Endothelial cell of umbilical vein (primary cell): ENCODE measurements at regions not wholly inside any gene's neighbourhood (a gene's known extent, or its start where the extent isn't known, plus 50 kb on each side); places are given as distances from the start of the nearest gene placed in this dataset.

Experiments
- BruUV-seq: library from RNA; stranded (reverse); fragments of 400-500 nt; replicated peaks from 2 replicates; lab custom pipeline; 2021; lab: Mats Ljungman, UMichigan
- CTCF ChIA-PET: fragments of 300-600, 350-600 bp; sonication (Branson Sonifier 250); formaldehyde crosslinking; loops from one replicate; lab custom pipeline; 2021; ENCODE audit warnings: antibody characterized with exemption, inconsistent platforms; lab: Charles Lee
- POLR2A ChIA-PET: fragments of 300-600, 350-600 bp; sonication (Branson Sonifier 250); formaldehyde crosslinking; loops from one replicate; lab custom pipeline; 2021; ENCODE audit warnings: antibody characterized with exemption, inconsistent platforms; lab: Charles Lee
- DNase-seq: peaks from one replicate; pipeline ENCODE4 v3.0.0-alpha.2; 2011; ENCODE audit warnings: low read depth, low spot score
- FAIRE-seq: peaks from 2 replicates; lab custom pipeline; 2011; peaks lifted over from hg19 to GRCh38; lab: Jason Lieb, UNC
- H2AFZ ChIP-seq: 2 replicates; pipeline ENCODE4 v1.6.0; 2012; ENCODE audit warnings: low read depth, low read length, control low read depth, inconsistent platforms
- H3K27ac ChIP-seq: 2 replicates; pipeline ENCODE4 v1.5.1; 2011; ENCODE audit warnings: low read depth, mild to moderate bottlenecking, control low read depth, low read length, moderate library complexity; ENCODE audit not compliant: insufficient read depth
- H3K27me3 ChIP-seq, 2 experiments: 2 replicates each; pipeline versions ENCODE4 v1.6.0 to v1.6.1; 2011; ENCODE audit warnings: low read length in 2 of 2, mixed read lengths in 1 of 2; ENCODE audit not compliant: control insufficient read depth in 2 of 2, insufficient read depth in 2 of 2
- H3K36me3 ChIP-seq, 2 experiments: 2 replicates in 1 of 2; 3 replicates in 1 of 2; pipeline ENCODE4 v1.5.1; 2011; ENCODE audit warnings: low read length in 2 of 2, mild to moderate bottlenecking in 1 of 2, moderate library complexity in 1 of 2; ENCODE audit not compliant: control insufficient read depth in 2 of 2, insufficient read depth in 2 of 2; ENCODE audit errors: extremely low read depth in 1 of 2
- H3K4me1 ChIP-seq: 3 replicates; pipeline ENCODE4 v1.5.1; 2011; ENCODE audit warnings: mild to moderate bottlenecking, low read length; ENCODE audit not compliant: control insufficient read depth, insufficient read depth; ENCODE audit errors: extremely low read depth
- H3K4me2 ChIP-seq: 2 replicates; pipeline ENCODE4 v1.6.1; 2011; ENCODE audit warnings: low read length, control low read depth, mixed read lengths; ENCODE audit not compliant: insufficient read depth
- H3K4me3 ChIP-seq, 3 experiments: fragments of 200-600 bp in 1 of 3; sonication (generic), shearing (Covaris generic) in 1 of 3; replicated peaks in 1 of 3; 2 replicates each; pipeline ENCODE4 v1.5.1; 2011 to 2016; ENCODE audit warnings: control low read depth in 3 of 3, low read length in 3 of 3, mild to moderate bottlenecking in 2 of 3, inconsistent platforms in 1 of 3, low read depth in 1 of 3, moderate library complexity in 1 of 3; ENCODE audit not compliant: insufficient read depth in 1 of 3
- H3K79me2 ChIP-seq: 2 replicates; pipeline ENCODE4 v1.6.0; 2012; ENCODE audit warnings: low read length, inconsistent platforms; ENCODE audit not compliant: control insufficient read depth, insufficient read depth
- H3K9ac ChIP-seq: replicated peaks from 2 replicates; pipeline ENCODE3; 2011; ENCODE audit warnings: low read length, control low read depth; ENCODE audit not compliant: insufficient read depth; ENCODE audit errors: extremely low read depth
- H3K9me1 ChIP-seq: replicated peaks from 3 replicates; pipeline ENCODE4 v1.6.0; 2011; ENCODE audit warnings: mild to moderate bottlenecking, low read length; ENCODE audit not compliant: control insufficient read depth, insufficient read depth; ENCODE audit errors: extremely low read depth
- H3K9me3 ChIP-seq: replicated peaks from 2 replicates; pipeline ENCODE4 v1.5.1; 2012; ENCODE audit warnings: low read length, inconsistent platforms; ENCODE audit not compliant: control insufficient read depth, insufficient read depth
- H4K20me1 ChIP-seq: replicated peaks from 2 replicates; pipeline ENCODE3; 2011; ENCODE audit warnings: mild to moderate bottlenecking, low read length; ENCODE audit not compliant: control insufficient read depth, insufficient read depth; ENCODE audit errors: extremely low read depth
- EZH2 ChIP-seq: IDR thresholded peaks from 2 replicates; pipeline ENCODE4 v1.6.1; 2012; ENCODE audit warnings: borderline replicate concordance, low read depth, mild to moderate bottlenecking, moderate library complexity, low read length, inconsistent platforms; ENCODE audit not compliant: severe bottlenecking
- FOS ChIP-seq: IDR thresholded peaks from 2 replicates; pipeline ENCODE4 v1.6.1; 2011; ENCODE audit warnings: mild to moderate bottlenecking, low read length, moderate library complexity, borderline replicate concordance; ENCODE audit not compliant: insufficient read depth
- GATA2 ChIP-seq: IDR thresholded peaks from 2 replicates; pipeline ENCODE4 v1.7.0; 2011; ENCODE audit warnings: low read depth, mild to moderate bottlenecking, moderate library complexity, mixed read lengths, low read length; ENCODE audit not compliant: insufficient read length, insufficient read depth
- JUN ChIP-seq: IDR thresholded peaks from 2 replicates; pipeline ENCODE4 v1.6.1; 2011; ENCODE audit warnings: borderline replicate concordance, low read depth; ENCODE audit not compliant: insufficient read length, insufficient read depth
- MYC ChIP-seq: IDR thresholded peaks from one replicate; pipeline ENCODE4 v1.6.1; 2011; ENCODE audit warnings: mild to moderate bottlenecking, low read depth, low read length
- POLR2A ChIP-seq: IDR thresholded peaks from 2 replicates; pipeline ENCODE4 v1.6.1; 2012; ENCODE audit warnings: low read depth, mild to moderate bottlenecking, control low read depth, low read length
- POLR2AphosphoS5 ChIP-seq: IDR thresholded peaks from 2 replicates; pipeline ENCODE4 v1.6.1; 2012; ENCODE audit warnings: low read depth, mild to moderate bottlenecking, control low read depth, low read length, moderate library complexity; ENCODE audit not compliant: insufficient read depth
- dilution Hi-C: fragments of 300-500 bp; cut with MboI; formaldehyde crosslinking; loops from one replicate; pipeline ENCODE4 v1.15.0; 2019; ENCODE audit warnings: low sequenced_read_pairs; ENCODE audit not compliant: extremely low pct_ligation_motif_present
- intact Hi-C: fragments of 100-400 bp; cut with micrococcal nuclease; formaldehyde crosslinking; loops from one replicate; pipeline ENCODE4 v1.10.0; 2022
- TF ChIP-seq, protein P1 (sequence below), 2 donors: IDR thresholded peaks; 1 replicate in 1 of 2; 2 replicates in 1 of 2; pipeline ENCODE4 v1.5.1; 2011; ENCODE audit warnings: low read length in 2 of 2, mild to moderate bottlenecking in 2 of 2, moderate library complexity in 2 of 2, control low read depth in 1 of 2, inconsistent platforms in 1 of 2, low read depth in 1 of 2; ENCODE audit not compliant: insufficient read depth in 1 of 2; ENCODE audit errors: extremely low read depth in 1 of 2
- TF ChIP-seq, protein P2 (sequence below): IDR thresholded peaks from 2 replicates; pipeline ENCODE4 v1.6.1; 2011; ENCODE audit not compliant: insufficient read depth, insufficient read length

DNA sequence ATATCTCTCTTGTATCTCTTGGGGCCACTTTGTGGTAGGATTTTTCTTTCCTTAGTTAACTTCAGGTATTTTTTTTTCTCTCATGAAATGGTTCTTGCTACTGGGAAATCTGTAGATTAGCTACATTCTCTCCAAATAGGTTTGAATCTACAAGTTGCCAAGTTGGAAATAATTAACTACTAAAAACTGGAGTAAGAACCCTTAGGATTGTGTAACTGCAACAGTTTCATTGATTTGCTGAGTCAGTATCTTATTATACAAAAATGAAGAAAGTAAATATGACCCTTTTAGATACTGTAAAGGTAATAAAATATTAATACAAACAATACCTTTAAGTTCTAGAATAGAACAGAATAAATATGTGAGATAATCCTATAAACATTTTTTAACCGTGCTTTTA is 327.9 kb downstream of the CXXC4 start:
- H3K27me3 ChIP-seq: no peaks in the 10 kb centered on the region
- ChIA-PET CTCF (no interaction called here), POLR2A (no interaction called here)
- no peak overlapping the region for H3K9ac ChIP-seq
- H3K79me2 ChIP-seq: no peaks in the 10 kb centered on the region
- FAIRE-seq (no peak), DNase-seq (no peak)
- no peak overlapping the region for H3K27ac ChIP-seq
- no peaks in the 10 kb centered on the region for H3K36me3 ChIP-seq
- no peak overlapping the region for H3K4me2 ChIP-seq
- no TSS peak for BruUV-seq
- dilution Hi-C loops: no loop called here
- H4K20me1 ChIP-seq: no peaks in the 10 kb centered on the region
- H3K9me1 ChIP-seq: no peaks in the 10 kb centered on the region
- no peak overlapping the region for H3K4me3 ChIP-seq
- no peaks in the 10 kb centered on the region for H3K4me1 ChIP-seq
- TF ChIP-seq EZH2: no peak
- TF ChIP-seq POLR2AphosphoS5: no peak
- TF ChIP-seq GATA2: no peak
- no peak for TF ChIP-seq POLR2A
- TF ChIP-seq, protein P1, sequence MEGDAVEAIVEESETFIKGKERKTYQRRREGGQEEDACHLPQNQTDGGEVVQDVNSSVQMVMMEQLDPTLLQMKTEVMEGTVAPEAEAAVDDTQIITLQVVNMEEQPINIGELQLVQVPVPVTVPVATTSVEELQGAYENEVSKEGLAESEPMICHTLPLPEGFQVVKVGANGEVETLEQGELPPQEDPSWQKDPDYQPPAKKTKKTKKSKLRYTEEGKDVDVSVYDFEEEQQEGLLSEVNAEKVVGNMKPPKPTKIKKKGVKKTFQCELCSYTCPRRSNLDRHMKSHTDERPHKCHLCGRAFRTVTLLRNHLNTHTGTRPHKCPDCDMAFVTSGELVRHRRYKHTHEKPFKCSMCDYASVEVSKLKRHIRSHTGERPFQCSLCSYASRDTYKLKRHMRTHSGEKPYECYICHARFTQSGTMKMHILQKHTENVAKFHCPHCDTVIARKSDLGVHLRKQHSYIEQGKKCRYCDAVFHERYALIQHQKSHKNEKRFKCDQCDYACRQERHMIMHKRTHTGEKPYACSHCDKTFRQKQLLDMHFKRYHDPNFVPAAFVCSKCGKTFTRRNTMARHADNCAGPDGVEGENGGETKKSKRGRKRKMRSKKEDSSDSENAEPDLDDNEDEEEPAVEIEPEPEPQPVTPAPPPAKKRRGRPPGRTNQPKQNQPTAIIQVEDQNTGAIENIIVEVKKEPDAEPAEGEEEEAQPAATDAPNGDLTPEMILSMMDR (IDR thresholded peaks at IDR 0.05; ENCODE audit: extremely low read depth in 1 of 2, insufficient read depth in 1 of 2, low read depth in 1 of 2, low read length in 2 of 2): no peak
- no peak for TF ChIP-seq FOS
- TF ChIP-seq MYC: no peak
- TF ChIP-seq JUN: no peak
- TF ChIP-seq, protein P2, sequence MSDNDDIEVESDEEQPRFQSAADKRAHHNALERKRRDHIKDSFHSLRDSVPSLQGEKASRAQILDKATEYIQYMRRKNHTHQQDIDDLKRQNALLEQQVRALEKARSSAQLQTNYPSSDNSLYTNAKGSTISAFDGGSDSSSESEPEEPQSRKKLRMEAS: no peak
- no peak overlapping the region for H2AFZ ChIP-seq
- no peaks in the 10 kb centered on the region for H3K9me3 ChIP-seq
- intact Hi-C loops: no loop called here
